Ecto neural progenitor cell (in vitro differentiated cells): ENCODE measurements at regions not wholly inside any gene's neighbourhood (a gene's known extent, or its start where the extent isn't known, plus 50 kb on each side); places are given as distances from the start of the nearest gene placed in this dataset.
"Not testable (repeated sequence)": the region's sequence is repeated elsewhere in the genome, so short reads cannot be mapped to it uniquely, and the experiment has no call there.

Source experiments
- DNase-seq: peaks from one replicate; pipeline ENCODE4 v3.0.0-alpha.2; 2018; ENCODE audit warnings: low spot score

DNA sequence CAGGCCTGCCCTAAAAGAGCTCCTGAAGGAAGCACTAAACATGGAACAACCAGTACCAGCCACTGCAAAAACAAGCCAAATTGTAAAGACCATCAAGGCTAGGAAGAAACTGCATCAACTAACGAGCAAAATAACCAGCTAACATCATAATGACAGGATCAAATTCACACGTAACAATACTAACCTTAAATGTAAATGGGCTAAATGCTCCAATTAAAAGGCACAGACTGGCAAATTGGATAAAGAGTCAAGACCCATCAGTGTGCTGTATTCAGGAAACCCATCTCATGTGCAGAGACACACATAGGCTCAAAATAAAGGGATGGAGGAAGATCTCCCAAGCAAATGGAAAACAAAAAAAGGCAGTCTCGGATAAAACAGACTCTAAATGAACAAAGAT lies 117.7 kb upstream of the ETV3 start:
- DNase-seq = not testable (repeated sequence)

DNA sequence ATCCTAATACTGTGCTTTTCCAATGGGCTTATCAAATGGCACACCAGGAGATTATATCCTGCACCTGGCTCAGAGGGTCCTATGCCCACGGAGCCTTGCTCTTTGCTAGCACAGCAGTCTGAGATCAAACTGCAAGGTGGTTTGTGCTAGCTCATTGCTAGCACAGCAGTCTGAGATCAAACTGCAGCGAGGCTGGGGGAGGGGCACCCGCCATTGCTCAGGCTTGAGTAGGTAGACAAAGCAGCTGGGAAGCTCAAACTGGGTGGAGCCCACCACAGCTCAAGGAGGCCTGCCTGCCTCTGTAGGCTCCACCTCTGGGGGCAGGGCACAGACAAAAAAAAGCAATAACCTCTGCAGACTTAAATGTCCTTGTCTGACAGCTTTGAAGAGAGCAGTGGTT lies 116.0 kb upstream of the ETV3 start:
- not testable (repeated sequence) for DNase-seq

DNA sequence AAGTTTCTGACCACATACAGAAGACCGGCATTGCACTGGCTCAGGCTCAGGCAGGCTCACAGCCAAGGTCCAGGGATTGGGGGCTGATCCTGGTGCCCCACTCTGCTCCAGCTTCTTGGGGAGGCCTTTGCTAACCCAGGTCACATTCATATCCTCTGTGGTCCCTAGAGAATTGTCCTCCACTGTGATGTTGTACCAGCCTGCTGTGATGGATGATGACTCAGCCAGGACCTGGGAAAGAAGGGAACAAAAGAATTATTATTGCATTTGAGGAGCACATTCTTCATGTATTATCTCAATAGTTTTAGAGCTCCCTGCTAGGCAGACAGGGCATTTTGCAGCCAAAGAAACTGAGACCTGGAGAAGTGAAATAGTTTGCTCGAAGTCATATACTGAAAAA lies 114.3 kb upstream of the ETV3 start:
- DNase-seq = no peak

DNA sequence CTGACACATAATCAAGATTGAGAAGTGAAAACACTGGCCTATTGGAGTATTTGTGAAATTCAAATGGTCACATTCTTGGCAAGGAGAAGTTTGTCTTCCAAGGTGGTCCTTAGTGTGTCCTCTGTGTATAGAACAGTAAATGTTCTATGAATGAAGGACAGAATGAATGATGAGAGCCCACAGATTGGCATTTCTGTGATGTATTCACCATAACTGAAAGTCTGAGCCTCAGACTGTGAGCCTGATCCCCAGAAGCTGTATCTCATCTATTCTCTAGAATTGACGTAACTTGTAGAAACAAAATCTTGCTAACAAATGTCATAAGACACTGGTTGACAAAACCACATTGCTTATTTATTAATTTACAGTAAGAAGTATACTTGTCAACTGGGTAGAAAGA lies 111.5 kb upstream of the ETV3 start:
- DNase-seq = no peak

DNA sequence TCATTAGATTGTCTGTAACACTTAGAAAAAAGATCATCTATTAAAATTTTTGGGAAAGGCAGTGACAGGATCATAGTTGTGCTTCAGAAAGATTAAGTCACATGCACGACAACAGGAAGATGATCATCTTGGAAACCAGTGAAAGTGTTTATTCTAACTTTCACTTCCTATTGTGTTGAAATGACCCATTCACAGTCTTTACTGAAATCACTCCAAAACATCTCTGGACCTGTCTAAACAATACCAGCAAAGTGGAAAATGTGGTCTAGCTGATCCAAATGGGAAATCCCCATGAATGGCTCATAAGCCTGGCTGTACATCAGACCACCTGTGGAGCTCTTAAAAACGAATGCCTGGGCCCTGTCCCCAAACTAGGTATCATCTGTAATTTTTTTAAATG lies 111.1 kb upstream of the ETV3 start:
- no peak for DNase-seq

DNA sequence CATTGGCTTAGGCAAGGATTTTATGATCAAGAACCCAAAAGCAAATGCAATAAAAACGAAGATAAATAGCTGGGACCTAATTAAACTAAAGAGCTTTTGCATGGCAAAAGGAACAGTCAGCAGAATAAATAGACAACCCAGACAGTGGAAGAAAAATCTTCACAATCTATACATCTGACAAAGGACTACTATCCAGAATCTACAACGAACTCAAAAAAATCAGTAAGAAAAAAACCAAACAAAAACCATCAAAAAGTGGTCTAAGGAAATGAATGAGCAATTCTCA lies 109.5 kb upstream of the ETV3 start:
- not testable (repeated sequence) for DNase-seq

DNA sequence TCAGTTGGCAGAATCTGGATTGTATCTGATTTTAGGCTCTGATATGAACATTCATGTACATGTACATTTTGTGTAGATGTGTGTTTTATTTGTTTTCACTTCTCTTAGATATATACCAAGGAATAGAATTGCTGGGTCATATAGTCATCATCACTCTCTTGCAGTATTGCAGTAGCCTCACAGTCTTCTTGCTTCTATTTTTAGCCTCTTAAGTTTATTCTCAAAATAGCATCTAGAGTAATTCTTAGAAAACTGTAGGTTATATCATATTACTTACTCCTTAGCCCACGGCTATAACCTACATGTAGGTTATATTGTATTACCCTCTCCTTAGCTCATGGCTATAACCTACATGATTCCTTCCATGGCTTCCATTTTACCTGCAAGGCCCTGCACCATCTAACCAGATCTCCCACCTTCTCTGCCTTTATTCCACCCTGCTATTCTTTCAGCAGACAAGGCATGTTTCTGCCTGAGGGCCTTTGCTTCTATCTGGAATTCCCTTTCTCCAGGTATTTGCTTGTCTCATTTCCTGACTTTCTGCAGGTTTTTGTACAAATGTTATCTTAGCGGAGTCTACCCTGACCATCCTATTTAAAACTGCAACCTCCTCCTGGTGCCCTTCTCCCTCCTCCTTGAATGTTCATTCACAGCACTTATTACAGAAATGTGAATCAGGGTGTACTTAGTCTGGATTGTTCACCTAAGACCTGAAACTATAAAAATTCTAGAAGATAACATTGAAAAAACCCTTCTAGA lies 109.0 kb upstream of the ETV3 start:
- no peak for DNase-seq

DNA sequence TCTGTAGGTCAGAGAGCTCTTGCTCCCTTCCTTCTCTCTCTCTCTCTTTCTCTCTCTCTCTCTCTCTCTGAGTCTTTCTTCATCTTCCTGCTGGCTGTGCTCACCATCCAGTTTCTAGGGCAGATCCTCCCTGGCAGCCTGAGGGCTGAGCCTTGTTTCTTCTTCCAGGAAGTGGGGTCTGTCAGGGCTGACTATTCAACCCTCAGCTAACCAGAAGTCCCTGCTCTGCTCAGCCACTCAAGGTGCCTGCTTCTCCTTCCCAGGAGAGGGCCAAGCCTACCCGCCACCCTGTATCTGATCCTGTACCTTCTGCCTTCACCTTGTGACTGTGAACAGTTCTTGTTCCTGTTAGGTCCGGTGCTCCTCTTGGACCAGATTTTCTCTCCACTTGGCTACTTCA lies 107.6 kb upstream of the ETV3 start:
- no peak for DNase-seq

DNA sequence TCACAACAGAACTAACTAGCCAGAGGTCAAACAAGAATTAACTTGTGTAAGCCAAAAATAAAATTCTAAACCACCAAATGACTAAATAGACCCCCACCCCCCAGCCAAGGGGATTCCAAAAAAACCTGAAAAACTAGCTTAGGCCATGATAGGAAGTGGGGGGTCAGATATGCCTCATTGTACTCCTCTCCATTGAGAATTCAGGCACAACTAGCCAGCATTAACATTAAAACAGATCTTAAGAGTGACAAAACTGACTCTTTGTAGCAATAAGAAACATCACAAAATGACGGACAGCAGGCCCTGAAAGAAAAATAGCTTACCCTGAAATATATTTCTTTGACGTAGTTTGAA lies 103.0 kb upstream of the ETV3 start:
- no peak for DNase-seq

DNA sequence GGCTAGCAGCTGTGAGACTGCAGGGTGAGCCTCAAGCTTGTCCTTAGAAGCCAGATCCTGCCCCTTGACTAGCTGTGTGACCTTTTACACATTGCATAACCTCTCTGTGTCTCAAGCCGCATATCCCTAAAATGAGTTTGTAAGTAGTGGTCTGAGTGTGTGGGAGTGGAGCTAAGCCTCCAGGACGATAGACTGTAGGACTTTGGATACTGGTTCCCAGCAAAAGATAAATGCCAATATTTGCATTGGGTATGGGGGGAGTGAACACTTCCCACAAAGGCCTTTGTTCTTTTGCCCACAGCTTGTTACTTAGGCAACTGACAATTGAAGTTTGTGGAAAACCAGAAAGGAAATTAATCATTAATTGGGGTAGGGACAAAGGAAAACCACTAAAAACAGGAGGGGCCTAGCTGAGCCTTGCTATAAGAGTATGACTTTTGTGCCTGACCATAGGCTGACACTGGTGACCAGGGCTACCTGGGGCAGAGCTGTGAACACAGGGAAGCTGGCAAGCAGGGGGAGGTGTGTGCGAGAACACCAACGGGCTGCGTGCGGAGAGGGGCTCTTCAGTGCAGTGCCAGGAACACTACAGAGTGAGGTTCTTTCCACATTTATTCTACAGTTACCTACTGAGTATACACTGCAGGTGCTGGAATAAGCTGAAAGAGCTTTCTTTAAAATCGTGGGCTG lies 102.4 kb upstream of the ETV3 start:
- DNase-seq = no peak

DNA sequence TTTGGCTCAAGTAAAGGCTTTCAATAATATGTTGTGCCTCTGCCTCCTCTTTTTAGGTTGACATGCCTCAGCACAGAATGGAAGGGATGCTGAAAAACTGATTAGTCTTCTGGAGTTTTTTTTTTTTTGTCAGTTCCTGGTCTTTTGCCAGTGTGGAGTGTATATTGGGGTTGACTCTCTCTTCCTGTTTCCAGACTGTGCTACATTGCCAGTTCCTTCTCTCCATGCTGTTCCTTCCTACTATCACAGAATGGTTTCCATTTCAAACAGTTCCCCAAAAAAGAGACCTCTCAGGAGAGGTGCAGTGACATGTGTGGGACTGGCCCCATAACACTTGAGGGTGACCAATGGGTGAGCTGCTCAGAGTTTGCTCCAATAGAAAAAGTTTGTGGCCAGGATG lies 101.7 kb upstream of the ETV3 start:
- no peak for DNase-seq

DNA sequence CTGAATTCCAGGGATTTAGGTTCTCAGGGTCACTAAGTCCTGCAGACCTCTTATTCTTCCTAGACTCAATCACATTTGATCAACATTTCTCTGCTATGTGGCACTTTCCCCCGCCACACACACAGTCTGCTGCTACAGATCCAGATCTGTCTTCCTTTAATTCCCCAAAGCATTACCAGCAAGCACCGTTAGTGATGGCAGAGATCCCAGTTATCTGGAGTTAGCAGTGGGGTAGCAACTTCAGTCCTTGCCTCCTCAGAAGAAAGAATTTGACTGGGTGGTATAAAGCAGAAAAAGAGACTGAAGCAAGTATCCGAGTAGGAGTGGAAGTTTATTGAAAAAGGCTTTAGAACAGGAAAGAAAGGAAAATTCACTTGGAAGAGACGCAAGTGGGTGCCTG lies 100.4 kb upstream of the ETV3 start:
- no peak for DNase-seq

DNA sequence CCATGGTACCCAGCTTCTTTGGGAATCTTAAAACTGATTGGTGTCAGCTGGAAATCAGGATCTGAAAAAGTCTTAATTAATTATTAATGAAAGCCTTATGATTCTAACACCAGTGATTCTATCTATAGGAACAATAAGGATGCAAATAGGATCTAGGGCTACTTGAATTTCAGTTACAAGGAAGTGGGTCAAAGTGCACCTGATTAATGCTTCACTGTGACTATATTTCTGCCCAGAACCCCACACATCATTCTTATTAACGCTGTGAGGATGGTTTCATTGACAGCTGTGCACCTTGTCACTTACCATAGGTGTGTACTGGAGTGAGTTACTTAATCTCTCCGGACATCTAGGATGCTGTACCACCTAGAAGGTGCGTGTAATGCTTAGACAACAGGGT lies 99.8 kb upstream of the ETV3 start:
- DNase-seq = no peak

DNA sequence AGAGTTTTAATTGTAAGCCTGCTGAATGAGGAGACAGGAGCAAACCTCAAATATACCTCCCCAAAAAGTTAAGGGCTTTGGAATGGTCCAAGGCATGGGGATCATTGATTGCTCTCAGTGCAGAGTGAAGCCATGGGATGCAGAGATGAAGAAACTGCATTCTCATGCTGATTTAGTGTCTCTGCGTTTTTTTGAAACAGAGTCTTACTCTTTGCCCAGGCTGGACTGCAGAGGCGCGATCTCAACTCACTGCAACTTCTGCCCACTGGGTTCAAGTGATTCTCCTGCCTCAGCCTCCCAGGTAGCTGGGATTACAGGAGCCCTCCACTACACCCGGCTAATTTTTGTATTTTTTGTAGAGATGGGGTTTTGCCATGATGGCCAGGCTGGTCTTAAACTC lies 99.3 kb upstream of the ETV3 start:
- no peak for DNase-seq

DNA sequence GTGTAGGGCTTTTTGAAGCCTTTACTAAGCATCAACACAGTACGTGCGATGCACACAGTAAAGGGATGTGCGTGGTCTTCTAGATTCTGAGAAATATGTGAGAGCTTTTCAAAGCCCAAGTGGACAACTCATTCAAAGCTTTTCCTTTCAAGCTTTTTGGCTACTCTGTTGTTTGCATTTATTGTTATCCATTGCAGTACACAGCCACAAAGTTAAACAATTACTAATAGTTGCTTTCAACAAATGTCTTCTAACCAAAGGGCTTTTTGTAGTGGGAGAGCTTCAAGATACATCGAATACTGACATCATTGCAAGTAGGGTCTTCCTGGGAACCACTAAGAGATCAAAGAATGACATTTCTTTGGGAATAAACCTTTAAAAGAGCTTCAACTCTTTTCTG lies 97.9 kb upstream of the ETV3 start:
- DNase-seq = no peak

DNA sequence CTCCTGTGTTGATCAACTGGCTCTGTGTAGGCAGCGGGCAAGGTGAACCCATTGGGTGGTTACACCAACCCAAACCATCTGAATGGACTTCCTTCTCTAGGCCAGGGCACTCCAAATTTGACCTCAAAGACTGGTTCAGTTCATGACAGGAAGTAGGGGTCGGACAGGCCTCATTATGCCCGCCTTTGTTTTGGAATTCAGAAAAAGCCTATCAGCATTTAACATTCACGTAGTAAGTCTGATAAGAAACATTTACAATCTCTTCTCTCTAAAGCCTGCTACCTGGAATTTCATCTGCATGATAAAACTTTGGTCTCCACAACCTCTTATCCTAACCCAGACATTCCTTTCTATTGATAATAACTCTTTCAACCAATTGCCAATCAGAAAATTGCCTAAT lies 97.1 kb upstream of the ETV3 start:
- DNase-seq = no peak

DNA sequence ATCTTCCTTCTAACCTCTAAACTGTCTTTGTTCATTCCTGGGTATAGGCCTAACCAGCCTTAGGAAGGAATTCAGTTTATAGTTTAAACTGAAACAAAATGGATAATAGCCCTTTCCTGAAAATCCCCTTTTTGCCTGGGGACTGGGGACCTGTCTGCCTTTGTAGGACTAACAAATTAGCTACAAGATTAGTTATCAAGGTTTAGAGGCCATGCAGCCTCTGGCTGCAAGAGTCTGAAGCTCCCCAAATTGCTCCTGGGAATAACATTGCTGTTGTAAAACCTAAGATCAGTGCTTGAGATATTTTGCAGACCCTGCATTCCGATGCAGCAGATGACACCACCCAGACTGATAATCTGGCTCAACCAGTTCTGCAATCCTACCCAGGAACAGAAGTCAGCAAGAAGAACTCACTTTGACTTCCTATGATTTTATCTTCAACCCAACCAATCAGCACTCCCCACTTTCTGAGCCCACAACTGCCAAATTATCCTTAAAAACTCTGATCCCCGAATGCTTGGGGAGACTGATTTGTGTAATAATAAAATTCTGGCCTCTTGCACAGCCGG lies 96.6 kb upstream of the ETV3 start:
- no peak for DNase-seq

DNA sequence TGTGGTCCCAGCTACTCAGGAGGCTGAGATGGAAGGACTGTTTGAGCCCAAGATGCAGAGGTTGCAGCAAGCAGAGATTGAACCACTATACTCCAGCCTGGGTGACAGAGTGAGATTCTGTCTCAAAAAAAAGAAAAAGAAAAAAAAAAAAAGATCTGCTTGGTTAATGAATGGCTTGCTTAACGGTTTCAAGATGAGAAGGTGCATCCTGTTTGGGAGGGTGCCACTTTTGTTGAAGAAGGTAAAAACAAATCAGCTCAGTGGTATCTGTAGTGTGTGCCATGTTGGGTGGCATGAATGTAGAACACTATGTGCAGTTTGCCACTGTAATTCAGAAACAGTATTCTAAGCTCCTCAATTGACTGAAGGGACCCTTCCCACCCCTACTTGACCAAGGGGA lies 94.9 kb upstream of the ETV3 start:
- no peak for DNase-seq

DNA sequence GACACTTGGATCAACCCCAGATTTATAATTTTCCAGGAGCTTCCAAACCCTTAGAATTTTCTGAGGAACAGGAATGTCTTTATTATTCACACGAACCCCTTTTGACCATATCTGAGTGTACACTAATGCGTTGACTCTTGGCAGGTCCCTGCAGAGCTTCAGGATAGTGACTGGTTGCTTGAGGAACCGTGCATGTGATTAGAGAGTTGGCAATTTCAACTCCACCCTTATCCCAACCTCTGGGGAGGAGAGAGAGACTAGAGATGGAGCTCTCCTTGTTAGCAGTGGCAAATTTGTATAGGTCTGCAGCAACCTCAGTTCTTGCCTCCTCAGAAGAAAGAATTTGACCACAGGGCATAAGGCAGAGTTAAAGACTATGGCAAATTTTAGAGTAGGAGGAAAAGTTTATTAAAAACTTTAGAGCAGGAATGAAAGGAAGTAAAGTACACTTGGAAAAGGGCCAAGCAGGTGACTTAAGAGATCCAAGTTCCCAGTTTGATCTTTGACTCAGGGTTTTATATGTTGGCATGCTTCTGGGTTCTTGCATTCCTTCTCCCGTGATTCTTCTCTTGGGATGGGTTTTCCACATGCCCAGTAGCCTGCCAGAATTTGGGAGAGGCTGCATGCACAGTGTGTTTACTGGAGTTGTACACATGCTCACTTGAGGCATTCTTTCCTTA lies 93.8 kb upstream of the ETV3 start:
- no peak for DNase-seq

DNA sequence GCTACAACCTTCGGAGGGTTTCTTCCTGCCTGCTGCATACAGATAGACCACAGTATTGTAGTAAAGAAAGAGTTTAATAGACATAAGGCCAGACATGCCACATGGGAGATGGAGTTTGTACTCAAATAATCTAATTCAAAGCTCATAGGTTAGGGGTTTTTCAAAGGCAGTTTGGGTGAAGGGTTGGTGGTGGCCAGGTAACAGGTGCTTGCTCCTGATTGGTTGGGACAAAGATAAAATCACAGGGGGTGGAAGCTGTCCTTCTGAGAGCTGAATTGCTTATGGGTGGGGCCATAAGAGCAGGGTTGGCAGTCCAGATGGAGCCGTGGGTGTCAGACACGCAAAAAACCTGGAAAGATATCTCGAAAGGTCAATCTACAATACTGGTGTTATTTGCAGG lies 92.3 kb upstream of the ETV3 start:
- no peak for DNase-seq

DNA sequence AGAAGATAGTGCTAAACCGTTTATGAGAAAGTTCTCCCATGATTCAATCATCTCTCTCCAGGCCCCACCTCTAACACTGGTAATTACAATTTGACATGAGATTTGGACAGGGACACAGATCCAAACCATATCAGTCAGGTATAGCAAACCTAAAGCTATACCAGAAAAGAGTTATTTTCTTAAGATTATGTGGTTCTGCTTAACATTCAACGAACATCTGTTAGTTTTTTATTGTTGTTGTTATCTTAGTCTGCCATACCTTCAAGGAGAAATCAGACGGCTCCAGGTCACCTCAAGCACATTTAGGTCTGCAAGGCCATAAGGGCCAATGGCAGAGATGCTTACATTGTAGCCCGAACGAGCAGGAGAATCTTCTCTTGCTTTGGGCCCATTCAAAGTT lies 89.5 kb upstream of the ETV3 start:
- DNase-seq = no peak

DNA sequence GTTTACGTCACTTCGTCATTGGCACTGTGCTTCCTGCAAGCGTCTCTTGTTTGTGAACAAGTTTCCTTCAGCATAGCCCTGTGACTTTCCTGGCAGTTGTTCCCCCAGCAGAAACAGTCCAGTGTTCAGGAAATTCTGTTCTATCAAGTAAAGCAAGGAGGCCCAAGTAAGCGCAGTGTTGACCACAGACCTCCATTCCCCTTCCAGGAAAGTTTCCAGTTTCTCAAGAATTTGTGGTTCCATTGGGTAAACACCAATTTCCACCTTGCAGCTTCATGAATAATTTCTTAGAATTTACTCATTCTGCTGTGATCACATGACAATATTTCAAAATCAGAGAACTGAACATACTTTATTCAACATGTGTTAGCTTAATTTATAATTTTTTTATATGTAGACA lies 88.5 kb upstream of the ETV3 start:
- no peak for DNase-seq

DNA sequence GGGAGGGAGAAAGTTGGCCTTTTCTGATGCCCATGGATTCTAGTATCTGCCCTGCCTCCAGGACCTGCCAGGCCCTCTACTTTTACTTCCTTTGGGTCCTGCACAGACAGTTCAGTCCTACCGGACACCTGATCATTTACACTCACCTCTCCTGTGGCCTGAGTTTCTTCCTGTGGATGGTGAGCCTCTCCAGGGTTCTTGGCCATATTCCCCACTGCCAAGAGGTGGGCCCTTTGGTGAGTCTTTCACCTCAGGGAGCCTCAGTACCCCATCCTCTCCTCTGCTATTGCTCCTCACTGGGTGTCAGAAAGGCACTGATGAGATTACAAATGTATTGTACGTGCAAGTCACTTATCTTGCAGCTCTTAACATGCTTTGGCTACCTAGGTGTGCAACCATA lies 81.4 kb upstream of the ETV3 start:
- no peak for DNase-seq

DNA sequence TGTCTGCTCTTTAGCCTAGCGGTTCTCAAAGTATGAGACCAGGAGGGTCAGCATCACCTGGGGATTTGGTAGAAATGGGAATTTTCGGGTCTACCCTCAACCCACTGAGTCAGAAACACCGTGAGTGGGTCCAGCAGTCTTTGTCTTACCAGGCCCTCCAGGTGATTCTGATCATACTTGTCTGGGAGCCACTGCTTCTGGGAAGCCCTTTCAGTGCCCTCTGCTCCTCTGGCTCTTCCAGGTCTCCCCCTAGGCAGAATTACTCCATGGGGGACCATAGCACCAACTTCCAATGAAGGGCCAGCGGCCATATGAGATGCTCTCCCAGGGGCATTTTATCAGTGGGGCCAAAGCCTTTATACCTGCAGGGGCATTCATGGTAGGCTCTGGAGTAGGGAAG lies 81.0 kb upstream of the ETV3 start:
- no peak for DNase-seq
